K562 (cell line): ENCODE measurements at regions not wholly inside any gene's neighbourhood (a gene's known extent, or its start where the extent isn't known, plus 50 kb on each side); places are given as distances from the start of the nearest gene placed in this dataset.

ENCODE experiments used
- ATAC-seq: fragments of 200-7000 bp; cut with Tn5 transposase; 3 replicates; pipeline ENCODE4 v1.9.1; 2020; ENCODE audit warnings: moderate library complexity
- BruUV-seq: library from RNA; stranded (reverse); fragments of 400-500 nt; replicated peaks from 2 replicates; lab custom pipeline; 2021; lab: Mats Ljungman, UMichigan
- CTCF ChIA-PET: fragments of 300-600 bp; formaldehyde crosslinking; extraction: SDS; loops from one replicate; lab custom pipeline; 2021; ENCODE audit warnings: low intra/inter-chr PET ratio; lab: Yijun Ruan, JAX
- POLR2A ChIA-PET: fragments of 300-600, 350-650 bp; sonication (Branson Sonifier 250); formaldehyde crosslinking; extraction: SDS; loops from one replicate; lab custom pipeline; 2021; ENCODE audit warnings: antibody characterized with exemption, inconsistent platforms; lab: Yijun Ruan, JAX
- DNase-seq, 4 experiments: peaks; one replicate each; pipeline versions ENCODE4 v3.0.0 to v3.0.0-alpha.2; 2011 to 2018; ENCODE audit warnings: low spot score in 3 of 4, mixed read lengths in 3 of 4; ENCODE audit errors: extremely low read depth in 1 of 4
- FAIRE-seq: peaks from 2 replicates; lab custom pipeline; 2011; peaks lifted over from hg19 to GRCh38; lab: Jason Lieb, UNC
- H2AFZ ChIP-seq: 2 replicates; pipeline ENCODE4 v1.6.0; 2011; ENCODE audit warnings: low read depth, low read length, control low read depth, inconsistent platforms
- H3K27ac ChIP-seq: fragments of 200-600 bp; 3 replicates; pipeline ENCODE4 v1.8.0; 2011; ENCODE audit warnings: low read depth, mild to moderate bottlenecking, control low read depth, inconsistent platforms, low read length, moderate library complexity, mixed read lengths; ENCODE audit errors: extremely low read depth
- H3K27me3 ChIP-seq, 2 experiments: fragments of 300-600 bp in 1 of 2; 2 replicates in 1 of 2; 3 replicates in 1 of 2; pipeline versions ENCODE4 v1.6.0 to v1.8.0; 2011; ENCODE audit warnings: inconsistent platforms in 2 of 2, low read length in 2 of 2, mild to moderate bottlenecking in 1 of 2, mixed read lengths in 1 of 2, moderate library complexity in 1 of 2; ENCODE audit not compliant: control insufficient read depth in 2 of 2, insufficient read depth in 2 of 2
- H3K36me3 ChIP-seq: fragments of 300-600 bp; 3 replicates; pipeline ENCODE4 v1.8.0; 2011; ENCODE audit warnings: mild to moderate bottlenecking, low read length, inconsistent platforms; ENCODE audit not compliant: control insufficient read depth, insufficient read depth
- H3K4me1 ChIP-seq, 2 experiments: fragments of 200-600 bp in 1 of 2; replicated peaks in 1 of 2; 2 replicates in 1 of 2; 3 replicates in 1 of 2; pipeline versions ENCODE4 v1.5.1 to v1.8.0; 2011; ENCODE audit warnings: inconsistent platforms in 2 of 2, low read length in 2 of 2, mild to moderate bottlenecking in 1 of 2, mixed read lengths in 1 of 2, moderate library complexity in 1 of 2; ENCODE audit not compliant: control insufficient read depth in 2 of 2, insufficient read depth in 2 of 2
- H3K4me2 ChIP-seq: 2 replicates; pipeline ENCODE4 v1.6.1; 2011; ENCODE audit warnings: low read length, control low read depth, inconsistent platforms, mixed read lengths; ENCODE audit not compliant: insufficient read depth
- H3K4me3 ChIP-seq: fragments of 200-600 bp; sonication (generic), shearing (Covaris generic); 2 replicates; pipeline ENCODE4 v1.5.1; 2016; ENCODE audit warnings: control low read depth, inconsistent platforms
- H3K79me2 ChIP-seq: fragments of 200-600 bp; 3 replicates; pipeline ENCODE4 v1.8.0; 2011; ENCODE audit warnings: low read length, inconsistent platforms; ENCODE audit not compliant: control insufficient read depth, insufficient read depth
- H3K9ac ChIP-seq, 2 experiments: 2 replicates each; pipeline versions ENCODE4 v1.6.0 to v1.6.1; 2011; ENCODE audit warnings: low read depth in 2 of 2, low read length in 2 of 2, control low read depth in 1 of 2, inconsistent platforms in 1 of 2, mild to moderate bottlenecking in 1 of 2, mixed read lengths in 1 of 2; ENCODE audit not compliant: insufficient read depth in 1 of 2
- H3K9me1 ChIP-seq: one replicate; pipeline ENCODE4 v1.6.0; 2011; ENCODE audit warnings: inconsistent platforms, mild to moderate bottlenecking, low read length, moderate library complexity; ENCODE audit not compliant: control insufficient read depth, insufficient read depth
- H3K9me3 ChIP-seq: replicated peaks from 2 replicates; pipeline ENCODE4 v1.5.1; 2011; ENCODE audit warnings: low read depth, low read length, inconsistent platforms; ENCODE audit not compliant: control insufficient read depth, insufficient read depth
- H4K20me1 ChIP-seq: replicated peaks from 2 replicates; pipeline ENCODE4 v1.6.1; 2011; ENCODE audit warnings: low read length, inconsistent platforms, mixed read lengths; ENCODE audit not compliant: control insufficient read depth, insufficient read depth
- C11orf30 ChIP-seq: fragments of 450-650 bp; IDR thresholded peaks from 2 replicates; pipeline ENCODE4 v1.6.1; 2016; ENCODE audit warnings: low read depth, mild to moderate bottlenecking
- CBFA2T3 ChIP-seq: fragments of 450-650 bp; IDR thresholded peaks from 2 replicates; pipeline ENCODE4 v1.6.1; 2017
- ZNF316 ChIP-seq: fragments of 450-650 bp; IDR thresholded peaks from 2 replicates; pipeline ENCODE4 v1.6.1; 2016
- WGBS: fragments of 100-300 bp; shearing (Covaris generic); methylation state at CpG from one replicate; pipeline ENCODE4 v1.1.6; 2016; ENCODE audit warnings: low coverage, mixed read lengths; ENCODE audit not compliant: insufficient coverage; ENCODE audit errors: missing lambda C conversion rate; 5-methylcytosine and 5-hydroxymethylcytosine counted together
- in situ Hi-C: fragments of 300-500 bp; cut with MboI; formaldehyde crosslinking; loops from 4 replicates; pipeline ENCODE4 v1.15.0; 2018; ENCODE audit warnings: inconsistent platforms, mixed read lengths
- intact Hi-C: fragments of 100-400 bp; cut with micrococcal nuclease; formaldehyde crosslinking; loops from 2 replicates; pipeline ENCODE4 v1.14.2; 2022
- TF ChIP-seq, protein P1 (sequence below): fragments of 450-650 bp; IDR thresholded peaks from 2 replicates; pipeline ENCODE4 v1.6.1; 2016; ENCODE audit warnings: mild to moderate bottlenecking
- TF ChIP-seq, protein P2 (sequence below): fragments of 450-650 bp; formaldehyde crosslinking; IDR thresholded peaks from 2 replicates; pipeline ENCODE4 v1.4.0; 2020; ENCODE audit warnings: mild to moderate bottlenecking
- TF ChIP-seq, protein P3 (sequence below): fragments of 150-350 bp; IDR thresholded peaks from 2 replicates; pipeline ENCODE4 v1.6.1; 2014; ENCODE audit warnings: low read depth, mild to moderate bottlenecking, low read length, borderline replicate concordance

- TF ChIP-seq, protein P1, sequence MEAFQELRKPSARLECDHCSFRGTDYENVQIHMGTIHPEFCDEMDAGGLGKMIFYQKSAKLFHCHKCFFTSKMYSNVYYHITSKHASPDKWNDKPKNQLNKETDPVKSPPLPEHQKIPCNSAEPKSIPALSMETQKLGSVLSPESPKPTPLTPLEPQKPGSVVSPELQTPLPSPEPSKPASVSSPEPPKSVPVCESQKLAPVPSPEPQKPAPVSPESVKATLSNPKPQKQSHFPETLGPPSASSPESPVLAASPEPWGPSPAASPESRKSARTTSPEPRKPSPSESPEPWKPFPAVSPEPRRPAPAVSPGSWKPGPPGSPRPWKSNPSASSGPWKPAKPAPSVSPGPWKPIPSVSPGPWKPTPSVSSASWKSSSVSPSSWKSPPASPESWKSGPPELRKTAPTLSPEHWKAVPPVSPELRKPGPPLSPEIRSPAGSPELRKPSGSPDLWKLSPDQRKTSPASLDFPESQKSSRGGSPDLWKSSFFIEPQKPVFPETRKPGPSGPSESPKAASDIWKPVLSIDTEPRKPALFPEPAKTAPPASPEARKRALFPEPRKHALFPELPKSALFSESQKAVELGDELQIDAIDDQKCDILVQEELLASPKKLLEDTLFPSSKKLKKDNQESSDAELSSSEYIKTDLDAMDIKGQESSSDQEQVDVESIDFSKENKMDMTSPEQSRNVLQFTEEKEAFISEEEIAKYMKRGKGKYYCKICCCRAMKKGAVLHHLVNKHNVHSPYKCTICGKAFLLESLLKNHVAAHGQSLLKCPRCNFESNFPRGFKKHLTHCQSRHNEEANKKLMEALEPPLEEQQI: no peak
Measured at GRCh38 chr3:152209776-152210175, 59.0 kb upstream of the MBNL1 start (continued).

GRCh38 chr3:152210697-152211096, 58.0 kb upstream of the MBNL1 start:
- peak overlapping the region; percentile 7; the same call in 1 of the 2 replicates for H2AFZ ChIP-seq
- H3K36me3 ChIP-seq: no peaks in the 10 kb centered on the region
- no peak overlapping the region for H3K4me3 ChIP-seq
- H3K4me1 ChIP-seq: peaks cover 0 to 9% of the 10 kb centered on the region in 2 experiments; a peak in 4 of 5 replicates
- BruUV-seq: no TSS peak
- intact Hi-C loops: no loop called here
- H3K4me2 ChIP-seq: no peak overlapping the region
- POLR2A ChIA-PET: no interaction called here
- TF ChIP-seq, protein P2, sequence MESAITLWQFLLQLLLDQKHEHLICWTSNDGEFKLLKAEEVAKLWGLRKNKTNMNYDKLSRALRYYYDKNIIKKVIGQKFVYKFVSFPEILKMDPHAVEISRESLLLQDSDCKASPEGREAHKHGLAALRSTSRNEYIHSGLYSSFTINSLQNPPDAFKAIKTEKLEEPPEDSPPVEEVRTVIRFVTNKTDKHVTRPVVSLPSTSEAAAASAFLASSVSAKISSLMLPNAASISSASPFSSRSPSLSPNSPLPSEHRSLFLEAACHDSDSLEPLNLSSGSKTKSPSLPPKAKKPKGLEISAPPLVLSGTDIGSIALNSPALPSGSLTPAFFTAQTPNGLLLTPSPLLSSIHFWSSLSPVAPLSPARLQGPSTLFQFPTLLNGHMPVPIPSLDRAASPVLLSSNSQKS: no peak
- TF ChIP-seq ZNF316: peak; percentile 79
- peak; percentile 58; the same call in 1 of the 2 replicates for TF ChIP-seq C11orf30
- TF ChIP-seq, protein P3, sequence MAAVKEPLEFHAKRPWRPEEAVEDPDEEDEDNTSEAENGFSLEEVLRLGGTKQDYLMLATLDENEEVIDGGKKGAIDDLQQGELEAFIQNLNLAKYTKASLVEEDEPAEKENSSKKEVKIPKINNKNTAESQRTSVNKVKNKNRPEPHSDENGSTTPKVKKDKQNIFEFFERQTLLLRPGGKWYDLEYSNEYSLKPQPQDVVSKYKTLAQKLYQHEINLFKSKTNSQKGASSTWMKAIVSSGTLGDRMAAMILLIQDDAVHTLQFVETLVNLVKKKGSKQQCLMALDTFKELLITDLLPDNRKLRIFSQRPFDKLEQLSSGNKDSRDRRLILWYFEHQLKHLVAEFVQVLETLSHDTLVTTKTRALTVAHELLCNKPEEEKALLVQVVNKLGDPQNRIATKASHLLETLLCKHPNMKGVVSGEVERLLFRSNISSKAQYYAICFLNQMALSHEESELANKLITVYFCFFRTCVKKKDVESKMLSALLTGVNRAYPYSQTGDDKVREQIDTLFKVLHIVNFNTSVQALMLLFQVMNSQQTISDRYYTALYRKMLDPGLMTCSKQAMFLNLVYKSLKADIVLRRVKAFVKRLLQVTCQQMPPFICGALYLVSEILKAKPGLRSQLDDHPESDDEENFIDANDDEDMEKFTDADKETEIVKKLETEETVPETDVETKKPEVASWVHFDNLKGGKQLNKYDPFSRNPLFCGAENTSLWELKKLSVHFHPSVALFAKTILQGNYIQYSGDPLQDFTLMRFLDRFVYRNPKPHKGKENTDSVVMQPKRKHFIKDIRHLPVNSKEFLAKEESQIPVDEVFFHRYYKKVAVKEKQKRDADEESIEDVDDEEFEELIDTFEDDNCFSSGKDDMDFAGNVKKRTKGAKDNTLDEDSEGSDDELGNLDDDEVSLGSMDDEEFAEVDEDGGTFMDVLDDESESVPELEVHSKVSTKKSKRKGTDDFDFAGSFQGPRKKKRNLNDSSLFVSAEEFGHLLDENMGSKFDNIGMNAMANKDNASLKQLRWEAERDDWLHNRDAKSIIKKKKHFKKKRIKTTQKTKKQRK: no peak
- no peak for TF ChIP-seq CBFA2T3
- TF ChIP-seq, all 486 proteins: peak for 2
- in situ Hi-C loops: no loop called here
- no peak overlapping the region for H3K9ac ChIP-seq
- no peak for ATAC-seq
- H3K27ac ChIP-seq: no peak overlapping the region
- no peaks in the 10 kb centered on the region for H4K20me1 ChIP-seq
- H3K27me3 ChIP-seq: no peaks in the 10 kb centered on the region
- no peak for DNase-seq
- CTCF ChIA-PET: no interaction called here
- FAIRE-seq: no peak
- H3K9me3 ChIP-seq: no peaks in the 10 kb centered on the region
- no peaks in the 10 kb centered on the region for H3K9me1 ChIP-seq
- 50% methylated on average over 2 of the region's 2 CpGs for WGBS
- H3K79me2 ChIP-seq: no peaks in the 10 kb centered on the region
